HL-60 (cell line): ENCODE measurements at regions not wholly inside any gene's neighbourhood (a gene's known extent, or its start where the extent isn't known, plus 50 kb on each side); places are given as distances from the start of the nearest gene placed in this dataset.

Source experiments
- DNase-seq, 2 experiments: peaks; one replicate each; pipeline ENCODE4 v3.0.0-alpha.2; 2010 to 2020; ENCODE audit warnings: low read depth in 1 of 2, low spot score in 1 of 2
- H3K27ac ChIP-seq: fragments of 250-450 bp; sonication (Bioruptor Pico); replicated peaks from 2 replicates; pipeline ENCODE4 v1.5.1; 2020; ENCODE audit warnings: mild to moderate bottlenecking, moderate library complexity
- H3K27me3 ChIP-seq: fragments of 250-450 bp; sonication (Bioruptor Pico); 2 replicates; pipeline ENCODE4 v1.5.1; 2021; ENCODE audit warnings: mild to moderate bottlenecking, moderate library complexity; ENCODE audit not compliant: insufficient read depth, poor library complexity, severe bottlenecking
- H3K4me3 ChIP-seq: replicated peaks from 2 replicates; pipeline ENCODE4 v1.5.1; 2011; ENCODE audit warnings: mild to moderate bottlenecking, control low read depth, low read length; ENCODE audit not compliant: insufficient read depth
- GABPA ChIP-seq: IDR thresholded peaks from 2 replicates; pipeline ENCODE4 v1.6.1; 2012; ENCODE audit warnings: low read depth
- POLR2AphosphoS5 ChIP-seq: IDR thresholded peaks from 2 replicates; pipeline ENCODE4 v1.6.1; 2012; ENCODE audit warnings: low read depth
- REST ChIP-seq: IDR thresholded peaks from 2 replicates; pipeline ENCODE4 v1.6.1; 2012; ENCODE audit warnings: low read depth; ENCODE audit not compliant: insufficient replicate concordance
- SPI1 ChIP-seq: IDR thresholded peaks from 2 replicates; pipeline ENCODE4 v1.6.1; 2012; ENCODE audit warnings: low read depth, mild to moderate bottlenecking, borderline replicate concordance
- TF ChIP-seq, protein P1 (sequence below): IDR thresholded peaks from one replicate; pipeline ENCODE4 v1.5.1; 2011; ENCODE audit warnings: low read length, control low read depth, inconsistent platforms; ENCODE audit not compliant: insufficient read depth

DNA sequence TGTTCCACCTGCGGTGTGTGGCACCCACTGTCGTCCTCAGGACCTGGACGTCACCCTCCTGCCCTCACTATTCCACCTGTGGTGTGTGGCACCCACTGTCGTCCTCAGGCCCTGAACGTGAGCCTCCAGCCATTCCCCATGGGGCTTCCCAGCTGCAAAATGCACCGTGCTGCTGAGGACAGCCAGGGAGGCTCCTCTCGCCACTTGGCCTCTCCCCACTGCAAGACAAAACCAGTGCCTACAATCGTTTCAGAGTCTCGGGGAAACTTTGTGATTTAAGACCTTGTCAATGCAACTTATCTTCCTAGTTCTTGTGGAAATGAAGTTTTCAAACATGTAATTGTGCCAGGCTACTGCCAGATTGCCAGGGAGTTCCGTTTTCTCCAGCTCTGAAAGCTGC is 319.3 kb upstream of the SALL3 start:
- no peak overlapping the region for H3K27ac ChIP-seq
- no peaks in the 10 kb centered on the region for H3K27me3 ChIP-seq
- no peak overlapping the region for H3K4me3 ChIP-seq
- TF ChIP-seq GABPA (no peak), REST (no peak), SPI1 (no peak), POLR2AphosphoS5 (no peak)
- TF ChIP-seq, protein P1, sequence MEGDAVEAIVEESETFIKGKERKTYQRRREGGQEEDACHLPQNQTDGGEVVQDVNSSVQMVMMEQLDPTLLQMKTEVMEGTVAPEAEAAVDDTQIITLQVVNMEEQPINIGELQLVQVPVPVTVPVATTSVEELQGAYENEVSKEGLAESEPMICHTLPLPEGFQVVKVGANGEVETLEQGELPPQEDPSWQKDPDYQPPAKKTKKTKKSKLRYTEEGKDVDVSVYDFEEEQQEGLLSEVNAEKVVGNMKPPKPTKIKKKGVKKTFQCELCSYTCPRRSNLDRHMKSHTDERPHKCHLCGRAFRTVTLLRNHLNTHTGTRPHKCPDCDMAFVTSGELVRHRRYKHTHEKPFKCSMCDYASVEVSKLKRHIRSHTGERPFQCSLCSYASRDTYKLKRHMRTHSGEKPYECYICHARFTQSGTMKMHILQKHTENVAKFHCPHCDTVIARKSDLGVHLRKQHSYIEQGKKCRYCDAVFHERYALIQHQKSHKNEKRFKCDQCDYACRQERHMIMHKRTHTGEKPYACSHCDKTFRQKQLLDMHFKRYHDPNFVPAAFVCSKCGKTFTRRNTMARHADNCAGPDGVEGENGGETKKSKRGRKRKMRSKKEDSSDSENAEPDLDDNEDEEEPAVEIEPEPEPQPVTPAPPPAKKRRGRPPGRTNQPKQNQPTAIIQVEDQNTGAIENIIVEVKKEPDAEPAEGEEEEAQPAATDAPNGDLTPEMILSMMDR: no peak
- DNase-seq: no peak

GRCh38 chr18:78661316-78661715 is 318.3 kb upstream of the SALL3 start:
- H3K27ac ChIP-seq: no peak overlapping the region
- no peak for DNase-seq
- TF ChIP-seq POLR2AphosphoS5 (no peak), SPI1 (no peak), GABPA (no peak), REST (no peak)
- TF ChIP-seq, protein P1: no peak

DNA sequence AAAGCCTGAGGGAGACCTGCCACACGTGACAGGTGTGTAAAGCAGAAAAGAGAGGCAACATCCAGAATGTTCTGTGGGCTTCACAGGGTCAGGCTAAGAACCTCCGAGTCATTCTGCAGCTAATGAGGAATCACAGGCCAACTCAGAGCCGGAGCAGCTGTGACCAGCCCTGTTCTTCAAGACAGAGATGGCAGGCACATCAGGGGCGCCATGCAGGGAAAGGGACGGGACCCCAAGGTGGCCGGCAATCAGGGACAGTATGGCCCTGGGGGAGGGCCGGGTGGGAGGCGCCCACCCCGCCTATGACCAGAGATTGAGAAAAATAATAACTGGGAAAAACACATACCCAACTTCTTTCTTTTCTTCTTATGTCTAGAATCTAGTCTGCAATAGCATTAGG is 316.7 kb upstream of the SALL3 start:
- H3K27me3 ChIP-seq: no peaks in the 10 kb centered on the region
- H3K4me3 ChIP-seq: no peak overlapping the region
- DNase-seq: no peak
- H3K27ac ChIP-seq: no peak overlapping the region
- TF ChIP-seq POLR2AphosphoS5: no peak
- TF ChIP-seq SPI1: no peak
- TF ChIP-seq GABPA: no peak
- no peak for TF ChIP-seq REST
- TF ChIP-seq, protein P1: no peak

More at GRCh38 chr18:78661316-78661715, 318.3 kb upstream of the SALL3 start:
- Histone ChIP-seq H3K27me3 (no peaks in the 10 kb centered on the region), H3K4me3 (no peak overlapping the region)
